ENCODE measurements at regions not wholly inside any gene's neighbourhood (a gene's known extent, or its start where the extent isn't known, plus 50 kb on each side); places are given as distances from the start of the nearest gene placed in this dataset.

- POLR2A ChIA-PET, result interaction anchor here (0.5 to 0.9 kb wide), 3 partner anchors 17 to 288 kb away, joined by 3 to 4 read pairs (median 3); partner anchors contain the start of gene MED13L
- Histone ChIP-seq H3K9me3 (ENCODE audit: control insufficient read depth, insufficient read depth, low read depth, low read length) (no peaks in the 10 kb centered on the region), H3K27ac (ENCODE audit: extremely low read depth, low read depth, low read length) (no peak overlapping the region), H3K36me3 (ENCODE audit: control insufficient read depth in 2 of 2, insufficient read depth in 1 of 2, low read length in 2 of 2) (no peaks in the 10 kb centered on the region), H3K4me3 (ENCODE audit: low read depth, low read length) (no peak overlapping the region), H3K4me1 (ENCODE audit: control insufficient read depth, insufficient read depth, low read length) (no peaks in the 10 kb centered on the region)
- CTCF ChIA-PET, result interaction anchor here (1.0 kb wide), 1 partner anchor 41 kb away, joined by 3 read pairs; no protein-coding TSS in a partner anchor
- TF ChIP-seq ZNF350 (tag by site-specific recombination; IDR thresholded peaks at IDR 0.05) (no peak), ZNF174 (tag by site-specific recombination; IDR thresholded peaks at IDR 0.05) (no peak), ZNF426 (tag by site-specific recombination; IDR thresholded peaks at IDR 0.05) (no peak), SP7 (tag by site-specific recombination; IDR thresholded peaks at IDR 0.05) (peak; percentile 98), OSR2 (tag by site-specific recombination; IDR thresholded peaks at IDR 0.05) (peak; percentile 61), ZNF391 (tag by site-specific recombination; IDR thresholded peaks at IDR 0.05; ENCODE audit: borderline replicate concordance, low read depth) (no peak), BCL11B (tag by site-specific recombination; IDR thresholded peaks at IDR 0.05; ENCODE audit: low read depth) (no peak), ZNF341 (tag by site-specific recombination; IDR thresholded peaks at IDR 0.05; ENCODE audit: low read depth) (no peak), ZNF114 (tag by site-specific recombination; IDR thresholded peaks at IDR 0.05) (no peak), KLF10 (tag by site-specific recombination; IDR thresholded peaks at IDR 0.05) (no peak), ZSCAN30 (tag by site-specific recombination; IDR thresholded peaks at IDR 0.05) (no peak), GFI1B (tag by site-specific recombination; IDR thresholded peaks at IDR 0.05) (no peak), ZNF660 (tag by site-specific recombination; IDR thresholded peaks at IDR 0.05) (no peak), GLI4 (tag by site-specific recombination; IDR thresholded peaks at IDR 0.05) (no peak), ZBTB49 (tag by site-specific recombination; IDR thresholded peaks at IDR 0.05; ENCODE audit: low read depth) (no peak), ZNF155 (tag by site-specific recombination; IDR thresholded peaks at IDR 0.05) (no peak), ZNF221 (tag by site-specific recombination; IDR thresholded peaks at IDR 0.05; ENCODE audit: borderline replicate concordance) (no peak), OVOL3 (tag by site-specific recombination; IDR thresholded peaks at IDR 0.05) (no peak), ZBTB1 (tag by site-specific recombination; IDR thresholded peaks at IDR 0.05) (no peak), ZNF354C (tag by site-specific recombination; IDR thresholded peaks at IDR 0.05; ENCODE audit: borderline replicate concordance, low read depth) (no peak), ZNF791 (tag by site-specific recombination; IDR thresholded peaks at IDR 0.05) (no peak), PRDM1 (tag by site-specific recombination; IDR thresholded peaks at IDR 0.05) (no peak), ZSCAN18 (tag by site-specific recombination; IDR thresholded peaks at IDR 0.05) (no peak), ZNF658 (tag by site-specific recombination; IDR thresholded peaks at IDR 0.05) (no peak), ZBTB48 (tag by site-specific recombination; IDR thresholded peaks at IDR 0.05) (no peak), ZNF558 (tag by site-specific recombination; IDR thresholded peaks at IDR 0.05) (no peak)
- TF ChIP-seq, protein P1, sequence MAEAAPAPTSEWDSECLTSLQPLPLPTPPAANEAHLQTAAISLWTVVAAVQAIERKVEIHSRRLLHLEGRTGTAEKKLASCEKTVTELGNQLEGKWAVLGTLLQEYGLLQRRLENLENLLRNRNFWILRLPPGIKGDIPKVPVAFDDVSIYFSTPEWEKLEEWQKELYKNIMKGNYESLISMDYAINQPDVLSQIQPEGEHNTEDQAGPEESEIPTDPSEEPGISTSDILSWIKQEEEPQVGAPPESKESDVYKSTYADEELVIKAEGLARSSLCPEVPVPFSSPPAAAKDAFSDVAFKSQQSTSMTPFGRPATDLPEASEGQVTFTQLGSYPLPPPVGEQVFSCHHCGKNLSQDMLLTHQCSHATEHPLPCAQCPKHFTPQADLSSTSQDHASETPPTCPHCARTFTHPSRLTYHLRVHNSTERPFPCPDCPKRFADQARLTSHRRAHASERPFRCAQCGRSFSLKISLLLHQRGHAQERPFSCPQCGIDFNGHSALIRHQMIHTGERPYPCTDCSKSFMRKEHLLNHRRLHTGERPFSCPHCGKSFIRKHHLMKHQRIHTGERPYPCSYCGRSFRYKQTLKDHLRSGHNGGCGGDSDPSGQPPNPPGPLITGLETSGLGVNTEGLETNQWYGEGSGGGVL (tag by site-specific recombination; IDR thresholded peaks at IDR 0.05), result peak; percentile 58
- TF ChIP-seq, protein P2, sequence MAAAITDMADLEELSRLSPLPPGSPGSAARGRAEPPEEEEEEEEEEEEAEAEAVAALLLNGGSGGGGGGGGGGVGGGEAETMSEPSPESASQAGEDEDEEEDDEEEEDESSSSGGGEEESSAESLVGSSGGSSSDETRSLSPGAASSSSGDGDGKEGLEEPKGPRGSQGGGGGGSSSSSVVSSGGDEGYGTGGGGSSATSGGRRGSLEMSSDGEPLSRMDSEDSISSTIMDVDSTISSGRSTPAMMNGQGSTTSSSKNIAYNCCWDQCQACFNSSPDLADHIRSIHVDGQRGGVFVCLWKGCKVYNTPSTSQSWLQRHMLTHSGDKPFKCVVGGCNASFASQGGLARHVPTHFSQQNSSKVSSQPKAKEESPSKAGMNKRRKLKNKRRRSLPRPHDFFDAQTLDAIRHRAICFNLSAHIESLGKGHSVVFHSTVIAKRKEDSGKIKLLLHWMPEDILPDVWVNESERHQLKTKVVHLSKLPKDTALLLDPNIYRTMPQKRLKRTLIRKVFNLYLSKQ (tag by site-specific recombination; IDR thresholded peaks at IDR 0.05; ENCODE audit: borderline replicate concordance), result no peak
- TF ChIP-seq, protein P3, sequence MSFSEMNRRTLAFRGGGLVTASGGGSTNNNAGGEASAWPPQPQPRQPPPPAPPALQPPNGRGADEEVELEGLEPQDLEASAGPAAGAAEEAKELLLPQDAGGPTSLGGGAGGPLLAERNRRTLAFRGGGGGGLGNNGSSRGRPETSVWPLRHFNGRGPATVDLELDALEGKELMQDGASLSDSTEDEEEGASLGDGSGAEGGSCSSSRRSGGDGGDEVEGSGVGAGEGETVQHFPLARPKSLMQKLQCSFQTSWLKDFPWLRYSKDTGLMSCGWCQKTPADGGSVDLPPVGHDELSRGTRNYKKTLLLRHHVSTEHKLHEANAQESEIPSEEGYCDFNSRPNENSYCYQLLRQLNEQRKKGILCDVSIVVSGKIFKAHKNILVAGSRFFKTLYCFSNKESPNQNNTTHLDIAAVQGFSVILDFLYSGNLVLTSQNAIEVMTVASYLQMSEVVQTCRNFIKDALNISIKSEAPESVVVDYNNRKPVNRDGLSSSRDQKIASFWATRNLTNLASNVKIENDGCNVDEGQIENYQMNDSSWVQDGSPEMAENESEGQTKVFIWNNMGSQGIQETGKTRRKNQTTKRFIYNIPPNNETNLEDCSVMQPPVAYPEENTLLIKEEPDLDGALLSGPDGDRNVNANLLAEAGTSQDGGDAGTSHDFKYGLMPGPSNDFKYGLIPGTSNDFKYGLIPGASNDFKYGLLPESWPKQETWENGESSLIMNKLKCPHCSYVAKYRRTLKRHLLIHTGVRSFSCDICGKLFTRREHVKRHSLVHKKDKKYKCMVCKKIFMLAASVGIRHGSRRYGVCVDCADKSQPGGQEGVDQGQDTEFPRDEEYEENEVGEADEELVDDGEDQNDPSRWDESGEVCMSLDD (tag by site-specific recombination; IDR thresholded peaks at IDR 0.05), result no peak
Measured at GRCh38 chr12:116376354-116377193, 99.1 kb upstream of the MED13L start.
